ENCODE measurements at regions not wholly inside any gene's neighbourhood (a gene's known extent, or its start where the extent isn't known, plus 50 kb on each side); places are given as distances from the start of the nearest gene placed in this dataset.
A peak's percentile ranks its signal among the peaks of the same experiment; 100 is the strongest.

DNA sequence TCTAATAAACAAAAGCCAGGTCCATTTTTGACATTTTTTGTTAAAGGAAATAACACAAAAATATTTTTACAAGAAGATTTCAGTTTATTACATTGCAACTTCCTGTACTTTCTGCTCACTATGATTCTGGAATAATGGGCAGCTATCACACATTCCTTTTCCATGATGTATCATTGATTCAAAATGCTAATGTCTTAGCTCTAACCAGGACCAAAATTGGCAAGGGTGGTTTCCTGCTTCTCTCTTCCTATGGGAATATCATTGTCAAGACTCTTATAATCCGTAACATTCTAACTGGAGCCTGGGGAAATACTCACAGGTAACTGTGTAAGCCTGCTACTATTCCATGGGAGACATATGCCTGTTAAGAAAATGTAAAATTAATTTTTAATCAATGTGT lies 218.6 kb downstream of the DCAF12L2 start:
- Histone ChIP-seq H3K4me1 (ENCODE audit: control insufficient read depth, insufficient read depth, low read length) (no peaks in the 10 kb centered on the region), H3K27me3 (ENCODE audit: control insufficient read depth, insufficient read depth, low read length) (no peaks in the 10 kb centered on the region), H3K4me3 (ENCODE audit: low read depth, low read length) (no peak overlapping the region), H3K36me3 (ENCODE audit: control insufficient read depth, insufficient read depth, low read length) (no peaks in the 10 kb centered on the region), H3K27ac (ENCODE audit: low read depth, low read length) (no peak overlapping the region), H3K9me3 (ENCODE audit: control insufficient read depth, insufficient read depth, low read length) (no peaks in the 10 kb centered on the region)
- no peak for DNase-seq (ENCODE audit: low read depth in 4 of 6, low spot score in 6 of 6)
- WGBS (ENCODE audit: insufficient coverage): no CpG with 5 or more reads among the region's 1 CpG

DNA sequence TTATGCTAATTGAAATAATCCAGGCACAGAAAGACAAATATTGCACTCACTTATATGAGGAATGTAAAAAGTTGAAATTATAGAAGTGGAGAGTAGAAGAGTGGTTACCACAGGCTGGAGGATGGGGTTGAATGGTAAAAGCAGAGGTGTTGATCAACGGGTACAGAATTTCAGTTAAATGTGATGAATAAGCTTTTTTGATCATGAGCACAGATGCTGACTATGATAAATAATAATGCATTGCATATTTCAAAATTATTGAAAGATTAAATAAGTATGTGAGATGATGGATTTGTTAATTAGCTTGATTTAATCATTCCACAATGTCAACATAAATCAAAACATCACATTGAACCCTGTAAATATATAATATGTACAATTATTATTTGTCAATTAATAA lies 213.1 kb downstream of the DCAF12L2 start:
- no peak overlapping the region for H3K4me3 ChIP-seq (ENCODE audit: low read depth, low read length)
- no peaks in the 10 kb centered on the region for H3K4me1 ChIP-seq (ENCODE audit: control insufficient read depth, insufficient read depth, low read length)
- no peak for DNase-seq (ENCODE audit: low read depth in 4 of 6, low spot score in 6 of 6)
- no peaks in the 10 kb centered on the region for H3K36me3 ChIP-seq (ENCODE audit: control insufficient read depth, insufficient read depth, low read length)
- no peak overlapping the region for H3K27ac ChIP-seq (ENCODE audit: low read depth, low read length)
- no CpG with 5 or more reads among the region's 1 CpG for WGBS (ENCODE audit: insufficient coverage)
- H3K27me3 ChIP-seq (ENCODE audit: control insufficient read depth, insufficient read depth, low read length): no peaks in the 10 kb centered on the region
- no peaks in the 10 kb centered on the region for H3K9me3 ChIP-seq (ENCODE audit: control insufficient read depth, insufficient read depth, low read length)

DNA sequence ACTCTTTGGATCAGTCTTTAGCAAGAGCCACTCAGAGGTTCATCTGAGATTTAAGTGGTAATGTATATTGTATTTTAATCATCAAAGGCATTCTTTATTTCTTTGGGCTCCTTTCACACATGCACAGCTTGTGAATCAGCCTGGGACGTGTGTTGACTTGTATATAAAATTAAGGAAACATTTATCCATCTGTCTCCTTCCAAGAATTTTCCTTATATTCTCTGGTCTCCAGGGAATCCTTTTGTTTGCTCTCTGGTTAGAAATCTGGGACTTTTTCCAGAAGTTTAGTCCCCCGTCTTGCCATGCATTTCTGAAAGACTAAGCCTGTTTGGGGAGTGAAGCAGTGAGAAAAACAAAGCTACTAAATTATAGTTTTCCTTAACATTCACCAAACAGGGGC lies 212.3 kb downstream of the DCAF12L2 start:
- peak in 2 of 6 donors; percentile 16 to 64 for DNase-seq (ENCODE audit: low read depth in 4 of 6, low spot score in 6 of 6)
- WGBS (ENCODE audit: insufficient coverage): no CpG with 5 or more reads among the region's 2 CpGs
- H3K36me3 ChIP-seq (ENCODE audit: control insufficient read depth, insufficient read depth, low read length): no peaks in the 10 kb centered on the region

DNA sequence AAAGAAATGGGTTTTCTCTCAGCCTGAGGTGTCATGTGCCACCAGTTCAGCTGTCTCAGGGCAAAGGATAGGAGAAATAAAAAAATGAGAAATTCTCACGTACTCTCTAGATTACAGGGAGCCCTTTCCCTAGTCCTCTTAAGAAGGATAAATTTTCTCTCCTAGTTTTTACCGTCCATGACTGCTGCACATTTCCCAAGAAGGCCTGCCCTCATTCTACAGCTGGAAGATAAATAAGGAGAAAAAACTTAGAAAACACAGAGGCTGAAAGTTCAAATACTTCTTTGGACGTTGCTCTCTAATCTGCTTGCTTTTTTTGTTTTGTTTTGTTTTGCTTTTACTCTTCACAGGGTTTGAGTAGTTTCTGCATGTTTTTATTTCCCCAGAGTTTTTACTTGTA lies 211.9 kb downstream of the DCAF12L2 start:
- WGBS (ENCODE audit: insufficient coverage): 29% methylated on average over 1 of the region's 3 CpGs
- DNase-seq (ENCODE audit: low read depth in 4 of 6, low spot score in 6 of 6): peak in 1 of 6 donors; percentile 3
- Histone ChIP-seq H3K27ac (ENCODE audit: low read depth, low read length) (no peak overlapping the region), H3K36me3 (ENCODE audit: control insufficient read depth, insufficient read depth, low read length) (no peaks in the 10 kb centered on the region), H3K4me1 (ENCODE audit: control insufficient read depth, insufficient read depth, low read length) (no peaks in the 10 kb centered on the region), H3K9me3 (ENCODE audit: control insufficient read depth, insufficient read depth, low read length) (no peaks in the 10 kb centered on the region), H3K27me3 (ENCODE audit: control insufficient read depth, insufficient read depth, low read length) (no peaks in the 10 kb centered on the region), H3K4me3 (ENCODE audit: low read depth, low read length) (no peak overlapping the region)

More for the DNA sequence above, 212.3 kb downstream of the DCAF12L2 start:
- no peak overlapping the region for H3K27ac ChIP-seq (ENCODE audit: low read depth, low read length)
- no peak overlapping the region for H3K4me3 ChIP-seq (ENCODE audit: low read depth, low read length)
- H3K9me3 ChIP-seq (ENCODE audit: control insufficient read depth, insufficient read depth, low read length): no peaks in the 10 kb centered on the region
- no peaks in the 10 kb centered on the region for H3K27me3 ChIP-seq (ENCODE audit: control insufficient read depth, insufficient read depth, low read length)
- H3K4me1 ChIP-seq (ENCODE audit: control insufficient read depth, insufficient read depth, low read length): no peaks in the 10 kb centered on the region

DNA sequence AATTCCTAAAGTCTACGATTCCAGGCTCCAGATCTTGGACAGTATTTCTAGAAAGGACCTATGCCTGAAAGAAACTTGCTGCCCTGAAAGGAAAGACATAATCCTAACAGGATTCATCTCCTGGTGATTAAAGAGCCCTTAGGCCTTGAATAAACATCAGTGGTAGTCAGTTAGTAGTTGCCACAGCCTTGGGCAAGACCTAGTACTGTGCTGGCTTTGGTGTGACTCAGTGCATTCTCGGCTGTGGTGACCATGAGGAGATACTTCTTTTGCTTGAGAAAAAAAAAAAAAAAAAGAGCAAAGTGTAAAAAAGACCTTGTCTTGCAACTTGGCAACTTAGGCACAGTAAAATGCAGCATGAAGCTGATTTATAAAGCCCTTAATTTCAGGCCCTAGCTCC lies 188.2 kb downstream of the DCAF12L2 start:
- Histone ChIP-seq H3K9me3 (ENCODE audit: control insufficient read depth, insufficient read depth, low read length) (no peaks in the 10 kb centered on the region), H3K36me3 (ENCODE audit: control insufficient read depth, insufficient read depth, low read length) (no peaks in the 10 kb centered on the region), H3K4me3 (ENCODE audit: low read depth, low read length) (no peak overlapping the region), H3K27ac (ENCODE audit: low read depth, low read length) (no peak overlapping the region), H3K4me1 (ENCODE audit: control insufficient read depth, insufficient read depth, low read length) (no peaks in the 10 kb centered on the region), H3K27me3 (ENCODE audit: control insufficient read depth, insufficient read depth, low read length) (no peaks in the 10 kb centered on the region)
- WGBS (ENCODE audit: insufficient coverage): 50% methylated on average over 1 of the region's 2 CpGs
- DNase-seq (ENCODE audit: low read depth in 4 of 6, low spot score in 6 of 6): no peak

DNA sequence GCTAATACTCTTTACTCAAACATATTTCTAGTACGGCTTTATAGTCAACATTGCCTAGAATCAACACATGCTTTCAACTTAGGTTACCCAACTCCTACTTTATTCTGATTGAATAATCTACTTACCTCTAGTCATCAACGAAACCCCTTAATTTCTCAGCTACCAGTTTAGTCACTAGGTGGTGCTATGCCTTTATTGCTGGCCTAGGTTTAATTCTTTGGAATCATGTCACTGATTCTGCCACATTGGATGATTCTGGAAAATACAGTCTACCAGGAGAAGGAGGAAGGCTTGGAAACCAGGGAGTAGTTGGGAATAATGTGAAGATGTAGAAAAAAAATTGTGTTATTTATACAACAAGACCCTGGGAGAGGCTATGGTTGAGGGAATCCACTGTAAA lies 167.7 kb downstream of the DCAF12L2 start:
- no peak overlapping the region for H3K4me3 ChIP-seq (ENCODE audit: low read depth, low read length)
- no peak overlapping the region for H3K27ac ChIP-seq (ENCODE audit: low read depth, low read length)
- peak in 2 of 6 donors; percentile 51 to 52 for DNase-seq (ENCODE audit: low read depth in 4 of 6, low spot score in 6 of 6)
- 0% methylated on average over 1 of the region's 2 CpGs for WGBS (ENCODE audit: insufficient coverage)
- no peaks in the 10 kb centered on the region for H3K4me1 ChIP-seq (ENCODE audit: control insufficient read depth, insufficient read depth, low read length)
- no peaks in the 10 kb centered on the region for H3K27me3 ChIP-seq (ENCODE audit: control insufficient read depth, insufficient read depth, low read length)
- no peaks in the 10 kb centered on the region for H3K9me3 ChIP-seq (ENCODE audit: control insufficient read depth, insufficient read depth, low read length)
- no peaks in the 10 kb centered on the region for H3K36me3 ChIP-seq (ENCODE audit: control insufficient read depth, insufficient read depth, low read length)

DNA sequence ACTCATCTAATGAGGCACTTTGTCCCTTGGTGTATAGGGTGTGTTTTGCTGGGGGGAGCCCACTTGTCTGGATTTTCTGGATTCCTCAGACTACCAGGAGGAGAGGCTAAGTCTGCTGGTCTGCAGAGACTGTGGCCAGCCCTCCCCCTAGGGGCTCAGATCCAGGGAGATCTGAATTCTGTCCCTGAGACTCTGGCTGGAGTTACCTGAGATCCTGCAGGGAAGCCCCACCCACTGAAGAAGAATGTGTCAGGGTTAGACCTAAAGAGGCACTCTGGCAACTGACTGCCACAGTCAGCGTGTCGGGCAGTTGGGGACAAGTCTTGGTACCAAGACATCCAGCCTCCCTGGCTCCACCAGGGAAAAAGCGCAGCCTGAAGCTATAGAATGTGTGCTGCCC lies 138.9 kb downstream of the DCAF12L2 start:
- H3K27ac ChIP-seq (ENCODE audit: low read depth, low read length): no peak overlapping the region
- WGBS (ENCODE audit: insufficient coverage): 78% methylated on average over 3 of the region's 3 CpGs
- H3K27me3 ChIP-seq (ENCODE audit: control insufficient read depth, insufficient read depth, low read length): no peaks in the 10 kb centered on the region
- DNase-seq (ENCODE audit: low read depth in 4 of 6, low spot score in 6 of 6): no peak
- peaks cover 1% of the 10 kb centered on the region for H3K9me3 ChIP-seq (ENCODE audit: control insufficient read depth, insufficient read depth, low read length)
- H3K4me1 ChIP-seq (ENCODE audit: control insufficient read depth, insufficient read depth, low read length): no peaks in the 10 kb centered on the region
- no peaks in the 10 kb centered on the region for H3K36me3 ChIP-seq (ENCODE audit: control insufficient read depth, insufficient read depth, low read length)
- H3K4me3 ChIP-seq (ENCODE audit: low read depth, low read length): no peak overlapping the region

DNA sequence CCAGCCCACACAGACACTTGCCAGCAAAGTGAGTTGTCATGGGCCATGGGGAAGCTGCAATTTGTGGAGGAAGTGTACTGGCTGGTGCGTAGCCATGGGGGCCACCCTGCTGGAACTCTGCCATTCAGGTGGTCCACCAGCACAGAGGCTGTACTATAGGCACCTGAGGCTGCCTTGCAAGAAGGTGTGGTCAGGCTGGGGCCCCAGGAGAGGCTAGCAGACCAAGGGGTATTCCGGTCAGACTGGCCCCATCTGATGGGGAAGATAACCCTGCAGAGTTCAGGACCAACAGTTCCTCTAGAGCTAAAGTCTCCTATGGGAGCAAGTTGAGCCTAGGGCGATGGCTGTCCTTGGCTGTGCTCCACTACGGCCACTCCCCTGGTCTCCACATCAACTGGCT lies 136.1 kb downstream of the DCAF12L2 start:
- no peaks in the 10 kb centered on the region for H3K4me1 ChIP-seq (ENCODE audit: control insufficient read depth, insufficient read depth, low read length)
- no peak overlapping the region for H3K27ac ChIP-seq (ENCODE audit: low read depth, low read length)
- H3K27me3 ChIP-seq (ENCODE audit: control insufficient read depth, insufficient read depth, low read length): no peaks in the 10 kb centered on the region
- no peak overlapping the region for H3K4me3 ChIP-seq (ENCODE audit: low read depth, low read length)
- no peaks in the 10 kb centered on the region for H3K36me3 ChIP-seq (ENCODE audit: control insufficient read depth, insufficient read depth, low read length)
- DNase-seq (ENCODE audit: low read depth in 4 of 6, low spot score in 6 of 6): no peak
- H3K9me3 ChIP-seq (ENCODE audit: control insufficient read depth, insufficient read depth, low read length): peaks cover 1% of the 10 kb centered on the region
- WGBS (ENCODE audit: insufficient coverage): 89% methylated on average over 4 of the region's 4 CpGs

DNA sequence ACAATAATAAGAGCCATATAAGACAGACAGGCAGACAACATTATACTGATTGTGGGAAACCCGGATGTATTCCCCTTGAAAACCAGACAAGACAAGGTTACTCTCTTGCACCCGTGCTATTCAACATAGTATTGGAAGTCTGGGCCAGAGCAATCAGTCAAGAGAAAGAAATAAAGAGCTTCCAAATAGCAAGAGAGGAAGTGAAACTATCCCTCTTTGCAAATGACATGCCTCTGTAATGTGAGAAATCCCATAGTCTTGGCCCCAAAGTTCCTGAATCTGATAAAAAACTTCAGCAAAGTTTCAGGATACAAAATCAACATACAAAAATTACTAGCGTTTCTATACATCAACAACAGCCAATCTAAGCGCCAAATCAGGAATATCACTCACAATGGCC lies 102.1 kb downstream of the DCAF12L2 start:
- H3K9me3 ChIP-seq (ENCODE audit: control insufficient read depth, insufficient read depth, low read length): peaks cover 3% of the 10 kb centered on the region
- 60% methylated on average over 1 of the region's 4 CpGs for WGBS (ENCODE audit: insufficient coverage)
- H3K27me3 ChIP-seq (ENCODE audit: control insufficient read depth, insufficient read depth, low read length): no peaks in the 10 kb centered on the region
- H3K4me3 ChIP-seq (ENCODE audit: low read depth, low read length): no peak overlapping the region
- no peak overlapping the region for H3K27ac ChIP-seq (ENCODE audit: low read depth, low read length)
- DNase-seq (ENCODE audit: low read depth in 4 of 6, low spot score in 6 of 6): no peak
- no peaks in the 10 kb centered on the region for H3K4me1 ChIP-seq (ENCODE audit: control insufficient read depth, insufficient read depth, low read length)
- no peaks in the 10 kb centered on the region for H3K36me3 ChIP-seq (ENCODE audit: control insufficient read depth, insufficient read depth, low read length)

DNA sequence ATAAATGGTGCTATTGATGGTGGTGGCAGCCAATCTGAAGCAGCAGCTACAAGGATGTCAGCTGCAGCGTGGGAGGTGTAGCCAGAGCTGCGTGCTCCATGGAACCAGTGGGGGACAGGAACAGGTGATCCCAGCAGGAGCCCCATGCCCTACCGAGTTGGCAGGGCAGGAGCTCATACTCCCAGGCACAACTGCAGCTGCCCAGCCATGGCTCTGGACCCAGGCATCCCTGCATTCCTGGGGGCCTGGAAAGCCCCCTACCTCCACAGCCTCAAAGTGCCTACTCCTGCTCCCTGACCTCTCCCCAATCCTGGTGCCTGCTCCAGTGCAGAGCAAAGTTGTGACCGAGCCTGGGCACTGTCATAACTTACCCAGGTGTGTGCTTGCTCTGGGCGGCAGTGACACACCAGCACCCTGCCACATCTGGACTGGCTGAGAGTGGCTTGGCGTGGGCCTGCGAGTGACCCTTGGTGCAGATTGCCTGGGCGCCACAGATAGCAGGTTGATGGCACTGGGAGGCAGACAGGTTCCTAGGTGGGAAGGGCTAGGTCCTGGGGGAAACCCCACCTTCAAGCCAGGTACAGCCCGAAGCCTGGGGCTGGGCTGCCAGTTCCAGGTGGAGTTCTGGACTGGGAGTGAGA lies 101.1 kb downstream of the DCAF12L2 start:
- H3K9me3 ChIP-seq (ENCODE audit: control insufficient read depth, insufficient read depth, low read length): peaks cover 3% of the 10 kb centered on the region
- H3K27ac ChIP-seq (ENCODE audit: low read depth, low read length): no peak overlapping the region
- H3K4me3 ChIP-seq (ENCODE audit: low read depth, low read length): no peak overlapping the region
- H3K27me3 ChIP-seq (ENCODE audit: control insufficient read depth, insufficient read depth, low read length): no peaks in the 10 kb centered on the region
- WGBS (ENCODE audit: insufficient coverage): 76% methylated on average over 9 of the region's 9 CpGs
- H3K4me1 ChIP-seq (ENCODE audit: control insufficient read depth, insufficient read depth, low read length): no peaks in the 10 kb centered on the region
- H3K36me3 ChIP-seq (ENCODE audit: control insufficient read depth, insufficient read depth, low read length): no peaks in the 10 kb centered on the region
- no peak for DNase-seq (ENCODE audit: low read depth in 4 of 6, low spot score in 6 of 6)
